Panc1 (cell line): ENCODE measurements at regions not wholly inside any gene's neighbourhood (a gene's known extent, or its start where the extent isn't known, plus 50 kb on each side); places are given as distances from the start of the nearest gene placed in this dataset.

Experiments
- CTCF ChIP-seq: fragments of 450-650 bp; IDR thresholded peaks from 2 replicates; pipeline ENCODE4 v1.5.1; 2017; ENCODE audit warnings: mild to moderate bottlenecking
- POLR2AphosphoS5 ChIP-seq: IDR thresholded peaks from 2 replicates; pipeline ENCODE4 v1.6.1; 2012; ENCODE audit warnings: mild to moderate bottlenecking, low read depth, low read length, moderate library complexity
- REST ChIP-seq, 2 experiments: IDR thresholded peaks; 2 replicates each; pipeline ENCODE4 v1.6.1; 2011 to 2012; ENCODE audit warnings: low read depth in 2 of 2, control low read depth in 1 of 2, low read length in 1 of 2, mild to moderate bottlenecking in 1 of 2, moderate library complexity in 1 of 2; ENCODE audit not compliant: insufficient read depth in 1 of 2

GRCh38 chr13:21310220-21310619, 133.8 kb downstream of the MRPL57 start:
- TF ChIP-seq CTCF (no peak), POLR2AphosphoS5 (no peak), REST (IDR thresholded peaks at IDR 0.05; ENCODE audit: insufficient read depth in 1 of 2, low read depth in 2 of 2, low read length in 1 of 2) (no peak)
